Vagina (tissue), 2 donors: ENCODE measurements at regions not wholly inside any gene's neighbourhood (a gene's known extent, or its start where the extent isn't known, plus 50 kb on each side); places are given as distances from the start of the nearest gene placed in this dataset.

Experiments
- DNase-seq, 2 donors: peaks; one replicate each; pipeline ENCODE4 v3.0.0-alpha.2; 2017; ENCODE audit errors: extremely low spot score in 2 of 2
- H3K27ac ChIP-seq: fragments of 200-600 bp; sonication (generic); one replicate; pipeline ENCODE4 v1.5.1; 2019
- H3K27me3 ChIP-seq: fragments of 200-600 bp; sonication (generic); one replicate; pipeline ENCODE4 v1.5.1; 2019
- H3K36me3 ChIP-seq, 2 donors: fragments of 200-600 bp; sonication (generic); one replicate each; pipeline ENCODE4 v1.5.1; 2017 to 2019
- H3K4me1 ChIP-seq: fragments of 200-600 bp; sonication (generic); one replicate; pipeline ENCODE4 v1.5.1; 2019
- H3K4me3 ChIP-seq, 2 donors: fragments of 200-600 bp; sonication (generic); 1 replicate in 1 of 2; 2 replicates in 1 of 2; pipeline ENCODE4 v1.5.1; 2016 to 2019
- H3K9me3 ChIP-seq: fragments of 200-600 bp; sonication (generic); one replicate; pipeline ENCODE4 v1.5.1; 2019
- POLR2A ChIP-seq, 2 donors: fragments of 450-650 bp; IDR thresholded peaks; one replicate each; pipeline ENCODE4 v1.6.1; 2017; ENCODE audit warnings: antibody characterized with exemption in 2 of 2, mild to moderate bottlenecking in 2 of 2, moderate library complexity in 2 of 2
- POLR2AphosphoS5 ChIP-seq, 2 donors: sonication (generic); formaldehyde crosslinking; IDR thresholded peaks; one replicate each; pipeline ENCODE4 v1.9.0; 2017; ENCODE audit warnings: antibody characterized with exemption in 2 of 2, mild to moderate bottlenecking in 2 of 2, low read depth in 1 of 2; ENCODE audit not compliant: insufficient read depth in 1 of 2
- intact Hi-C: fragments of 100-400 bp; cut with DNase I; formaldehyde crosslinking; loops from one replicate; pipeline ENCODE4 v1.15.1; 2023
- TF ChIP-seq, protein P1 (sequence below), 3 experiments: fragments of 450-650 bp in 2 of 3; fragments of 200-600 bp in 1 of 3; sonication (generic) in 1 of 3; IDR thresholded peaks; one replicate each; pipeline ENCODE4 v1.5.1; 2017 to 2019; ENCODE audit warnings: antibody characterized with exemption in 3 of 3, mild to moderate bottlenecking in 2 of 3, moderate library complexity in 2 of 3

DNA sequence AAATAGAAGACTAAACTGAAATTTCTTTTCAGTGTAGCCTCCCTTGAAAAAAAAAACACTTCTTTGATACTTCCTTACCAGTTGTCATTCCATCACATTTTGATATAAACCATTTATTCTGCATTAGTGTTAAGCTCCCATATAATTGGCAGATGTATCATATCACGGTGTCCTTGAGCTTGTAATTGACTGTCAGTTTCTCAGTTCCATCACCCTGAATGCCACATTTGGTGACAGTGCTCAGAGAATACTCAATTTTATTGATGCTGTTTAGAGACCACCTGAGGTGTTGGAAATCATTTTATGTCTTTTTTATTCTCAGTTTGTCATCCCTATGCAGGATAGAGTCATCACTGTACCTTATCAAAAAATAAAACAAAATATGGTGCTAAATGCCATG lies 1528.2 kb downstream of the RAPGEF2 start:
- H3K9me3 ChIP-seq, result peaks cover 4% of the 10 kb centered on the region
- H3K4me1 ChIP-seq, result no peaks in the 10 kb centered on the region
- H3K27ac ChIP-seq, result no peak overlapping the region
- H3K36me3 ChIP-seq, result no peaks in the 10 kb centered on the region
- TF ChIP-seq POLR2AphosphoS5 (IDR thresholded peaks at IDR 0.05; ENCODE audit: insufficient read depth in 1 of 2, low read depth in 1 of 2) (no peak), POLR2A (IDR thresholded peaks at IDR 0.05) (no peak)
- TF ChIP-seq, protein P1, sequence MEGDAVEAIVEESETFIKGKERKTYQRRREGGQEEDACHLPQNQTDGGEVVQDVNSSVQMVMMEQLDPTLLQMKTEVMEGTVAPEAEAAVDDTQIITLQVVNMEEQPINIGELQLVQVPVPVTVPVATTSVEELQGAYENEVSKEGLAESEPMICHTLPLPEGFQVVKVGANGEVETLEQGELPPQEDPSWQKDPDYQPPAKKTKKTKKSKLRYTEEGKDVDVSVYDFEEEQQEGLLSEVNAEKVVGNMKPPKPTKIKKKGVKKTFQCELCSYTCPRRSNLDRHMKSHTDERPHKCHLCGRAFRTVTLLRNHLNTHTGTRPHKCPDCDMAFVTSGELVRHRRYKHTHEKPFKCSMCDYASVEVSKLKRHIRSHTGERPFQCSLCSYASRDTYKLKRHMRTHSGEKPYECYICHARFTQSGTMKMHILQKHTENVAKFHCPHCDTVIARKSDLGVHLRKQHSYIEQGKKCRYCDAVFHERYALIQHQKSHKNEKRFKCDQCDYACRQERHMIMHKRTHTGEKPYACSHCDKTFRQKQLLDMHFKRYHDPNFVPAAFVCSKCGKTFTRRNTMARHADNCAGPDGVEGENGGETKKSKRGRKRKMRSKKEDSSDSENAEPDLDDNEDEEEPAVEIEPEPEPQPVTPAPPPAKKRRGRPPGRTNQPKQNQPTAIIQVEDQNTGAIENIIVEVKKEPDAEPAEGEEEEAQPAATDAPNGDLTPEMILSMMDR (IDR thresholded peaks at IDR 0.05), result no peak
- no peak overlapping the region for H3K4me3 ChIP-seq
- H3K27me3 ChIP-seq, result no peaks in the 10 kb centered on the region
- no peak for DNase-seq
- intact Hi-C loops, result no loop called here

DNA sequence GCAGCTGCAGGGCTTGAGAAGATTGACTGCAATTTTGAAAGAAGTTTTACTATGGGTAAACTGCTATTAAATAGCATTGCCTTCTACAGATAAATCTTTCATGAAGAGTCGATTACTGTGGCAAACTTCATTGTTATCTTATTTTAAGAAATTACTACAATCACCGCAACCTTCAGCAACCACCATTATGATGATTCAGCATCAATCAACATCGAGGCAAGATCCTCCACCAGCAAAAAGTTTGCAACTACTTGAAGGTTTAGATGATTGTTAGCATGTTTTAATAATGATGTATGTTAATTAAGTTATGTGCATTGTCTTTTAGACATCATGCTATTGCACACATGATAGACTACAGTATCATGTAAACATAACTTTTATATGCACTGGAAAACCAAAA lies 1511.0 kb downstream of the FSTL5 start:
- H3K9me3 ChIP-seq, result no peaks in the 10 kb centered on the region
- no peak overlapping the region for H3K4me3 ChIP-seq
- intact Hi-C loops, result no loop called here
- TF ChIP-seq POLR2AphosphoS5 (IDR thresholded peaks at IDR 0.05; ENCODE audit: insufficient read depth in 1 of 2, low read depth in 1 of 2) (no peak), POLR2A (IDR thresholded peaks at IDR 0.05) (no peak)
- TF ChIP-seq, protein P1 (IDR thresholded peaks at IDR 0.05), result no peak
- H3K27me3 ChIP-seq, result no peaks in the 10 kb centered on the region
- no peak for DNase-seq
- no peak overlapping the region for H3K27ac ChIP-seq
- no peaks in the 10 kb centered on the region for H3K36me3 ChIP-seq
- H3K4me1 ChIP-seq, result no peaks in the 10 kb centered on the region

DNA sequence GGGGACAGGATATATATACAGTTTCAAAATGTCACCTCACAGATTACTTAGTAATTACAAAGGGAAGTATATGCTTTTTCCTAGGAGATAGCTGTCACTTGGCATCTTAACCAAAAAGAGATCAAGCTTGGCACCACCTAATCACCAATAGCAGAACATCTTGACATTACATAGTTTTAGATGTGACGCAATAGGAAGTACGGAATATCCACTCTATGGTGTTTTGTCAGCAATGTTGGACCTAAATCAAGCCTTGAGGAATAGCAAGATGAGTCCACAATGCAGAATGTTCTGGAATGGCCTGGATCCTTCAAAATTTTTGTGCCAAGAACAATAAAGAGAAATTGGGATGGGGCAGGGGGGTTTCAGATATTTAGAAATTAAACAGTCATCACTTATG lies 1488.2 kb downstream of the FSTL5 start:
- no peaks in the 10 kb centered on the region for H3K9me3 ChIP-seq
- H3K4me3 ChIP-seq, result no peak overlapping the region
- no peaks in the 10 kb centered on the region for H3K36me3 ChIP-seq
- no peak for DNase-seq
- H3K27ac ChIP-seq, result no peak overlapping the region
- intact Hi-C loops, result no loop called here
- TF ChIP-seq, protein P1 (IDR thresholded peaks at IDR 0.05), result no peak
- no peak for TF ChIP-seq POLR2A (IDR thresholded peaks at IDR 0.05)
- no peak for TF ChIP-seq POLR2AphosphoS5 (IDR thresholded peaks at IDR 0.05; ENCODE audit: insufficient read depth in 1 of 2, low read depth in 1 of 2)
- no peaks in the 10 kb centered on the region for H3K4me1 ChIP-seq
- H3K27me3 ChIP-seq, result no peaks in the 10 kb centered on the region

DNA sequence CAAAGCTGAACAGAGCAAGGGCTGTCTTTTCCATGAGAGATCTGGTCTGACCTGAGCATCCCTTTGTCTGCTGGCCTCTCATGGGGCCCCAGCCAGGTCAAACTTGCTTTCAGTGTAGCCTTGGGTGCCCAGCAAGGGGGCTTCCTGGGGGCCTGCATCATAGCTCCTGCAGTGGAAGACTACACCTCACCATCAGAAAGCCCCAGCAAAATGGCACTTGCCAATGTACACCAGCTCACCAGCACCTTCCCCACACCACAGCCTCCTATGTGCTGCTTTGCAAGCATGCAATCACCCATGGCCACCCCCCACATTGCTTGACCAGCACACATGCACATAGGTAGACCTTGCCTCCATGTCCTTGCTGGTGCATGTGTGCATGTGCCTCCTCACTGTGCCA lies 1478.1 kb downstream of the FSTL5 start:
- Histone ChIP-seq H3K27ac (no peak overlapping the region), H3K4me1 (no peaks in the 10 kb centered on the region), H3K4me3 (no peak overlapping the region), H3K9me3 (no peaks in the 10 kb centered on the region), H3K27me3 (no peaks in the 10 kb centered on the region), H3K36me3 (no peaks in the 10 kb centered on the region)
- TF ChIP-seq POLR2AphosphoS5 (IDR thresholded peaks at IDR 0.05; ENCODE audit: insufficient read depth in 1 of 2, low read depth in 1 of 2) (no peak), POLR2A (IDR thresholded peaks at IDR 0.05) (no peak)
- TF ChIP-seq, protein P1 (IDR thresholded peaks at IDR 0.05), result no peak
- intact Hi-C loops, result no loop called here
- no peak for DNase-seq

DNA sequence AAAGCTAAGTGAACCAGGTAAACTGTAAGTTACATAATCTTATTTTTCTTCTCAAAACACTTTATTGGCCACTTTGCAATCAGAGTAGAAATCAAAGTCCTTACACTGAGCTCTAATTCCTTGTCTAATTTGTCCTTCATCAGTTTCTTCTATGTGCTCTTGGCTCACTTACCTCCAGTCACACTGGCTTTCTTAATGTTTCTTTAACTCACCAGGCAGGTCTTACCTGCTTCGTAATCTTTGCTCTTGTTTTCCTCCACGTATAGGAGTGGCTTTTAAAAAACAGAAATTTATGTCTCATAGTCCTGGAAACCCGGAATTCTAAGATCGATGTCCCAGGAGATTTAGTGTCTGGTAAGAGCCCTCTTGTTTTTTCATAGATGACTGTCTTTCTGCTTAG lies 1462.1 kb downstream of the FSTL5 start:
- Histone ChIP-seq H3K27me3 (no peaks in the 10 kb centered on the region), H3K36me3 (no peaks in the 10 kb centered on the region), H3K9me3 (no peaks in the 10 kb centered on the region), H3K4me3 (no peak overlapping the region), H3K27ac (no peak overlapping the region), H3K4me1 (no peaks in the 10 kb centered on the region)
- intact Hi-C loops, result no loop called here
- no peak for DNase-seq
- TF ChIP-seq POLR2A (IDR thresholded peaks at IDR 0.05) (no peak), POLR2AphosphoS5 (IDR thresholded peaks at IDR 0.05; ENCODE audit: insufficient read depth in 1 of 2, low read depth in 1 of 2) (no peak)
- TF ChIP-seq, protein P1 (IDR thresholded peaks at IDR 0.05), result no peak
